HG02970 (cell line): ENCODE measurements at regions not wholly inside any gene's neighbourhood (a gene's known extent, or its start where the extent isn't known, plus 50 kb on each side); places are given as distances from the start of the nearest gene placed in this dataset.
"Not testable (repeated sequence)": the region's sequence is repeated elsewhere in the genome, so short reads cannot be mapped to it uniquely, and the experiment has no call there.

Experiments used
- ATAC-seq: cut with Tn5 transposase; IDR thresholded peaks from one replicate; pipeline ENCODE4 v1.9.1; 2021; ENCODE audit warnings: mild to moderate bottlenecking, moderate library complexity, moderate number of reproducible peaks; ENCODE audit not compliant: unreplicated experiment, low FRiP score

DNA sequence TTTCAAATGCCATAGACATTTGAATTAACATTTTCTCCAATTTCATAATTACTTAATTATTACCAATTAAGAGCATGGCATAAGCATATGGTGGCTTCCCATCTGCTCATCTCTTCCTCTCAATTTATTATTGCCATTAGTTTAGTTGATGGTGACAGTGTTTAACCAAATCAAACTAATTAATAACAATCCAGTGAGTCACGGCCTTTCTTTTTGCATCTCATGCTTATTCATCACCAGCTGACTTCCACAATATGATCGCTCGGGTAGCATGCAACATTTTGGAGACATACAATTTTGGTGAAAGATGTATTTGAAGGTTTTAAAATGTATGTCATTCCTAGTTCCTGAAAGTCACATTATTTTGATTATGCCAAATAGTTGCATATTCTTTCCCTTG lies 172.8 kb upstream of the TACR3 start:
- ATAC-seq: no peak

DNA sequence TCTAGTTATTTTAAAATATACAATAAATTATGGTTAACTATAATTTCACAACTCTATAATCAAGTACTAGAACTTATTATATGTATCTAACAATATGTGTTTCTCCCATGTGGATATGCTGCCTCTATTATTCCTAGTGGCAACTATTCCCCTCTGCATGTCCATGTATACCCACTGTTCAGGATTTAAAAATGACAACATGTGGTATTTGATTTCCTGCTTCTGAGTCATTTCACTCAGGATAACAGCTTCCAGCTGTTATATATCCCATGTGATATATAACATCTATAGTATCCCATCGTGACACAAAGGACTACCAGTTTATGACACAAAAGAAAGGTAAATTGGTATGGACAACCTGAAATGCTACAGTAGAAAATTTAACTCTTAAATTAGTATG lies 167.4 kb upstream of the TACR3 start:
- no peak for ATAC-seq

DNA sequence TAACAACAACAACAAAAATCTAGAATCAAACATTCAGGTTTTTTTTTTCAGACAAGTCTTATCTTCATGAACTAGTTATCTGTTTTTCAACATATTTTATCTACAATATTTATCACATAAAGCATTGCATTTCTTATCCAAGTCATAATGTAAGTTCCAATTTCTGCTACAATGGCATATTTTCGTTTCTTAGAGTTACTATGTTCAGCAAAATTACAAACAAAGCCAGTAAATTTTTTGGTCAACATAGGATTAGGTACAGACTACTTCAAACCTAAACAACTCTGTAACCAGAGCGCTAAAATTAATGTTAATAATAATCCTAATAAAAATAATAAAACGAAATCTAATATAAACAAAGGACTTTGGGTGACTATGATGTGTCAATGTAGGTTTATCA lies 165.4 kb upstream of the TACR3 start:
- ATAC-seq: no peak

DNA sequence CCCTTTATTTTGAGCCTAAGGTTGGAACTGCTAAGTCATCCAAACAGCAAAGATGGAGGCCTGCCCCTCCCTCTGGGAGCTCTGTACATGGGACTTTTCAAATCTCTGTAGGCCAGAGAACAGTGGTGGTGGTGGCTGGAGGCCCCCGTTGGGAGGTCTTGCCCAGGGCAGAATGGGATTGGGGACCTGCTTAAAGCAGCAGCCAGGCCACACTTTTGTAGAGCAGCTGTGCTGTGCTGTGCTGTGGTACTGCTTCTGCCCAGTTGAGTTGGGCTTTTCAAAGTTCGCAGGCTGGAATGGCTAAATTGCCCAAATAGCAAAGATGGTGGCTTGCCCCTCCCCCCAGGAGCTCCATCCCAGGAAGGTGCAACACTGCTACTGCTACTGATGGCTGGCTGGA lies 147.5 kb upstream of the TACR3 start:
- ATAC-seq: no peak

DNA sequence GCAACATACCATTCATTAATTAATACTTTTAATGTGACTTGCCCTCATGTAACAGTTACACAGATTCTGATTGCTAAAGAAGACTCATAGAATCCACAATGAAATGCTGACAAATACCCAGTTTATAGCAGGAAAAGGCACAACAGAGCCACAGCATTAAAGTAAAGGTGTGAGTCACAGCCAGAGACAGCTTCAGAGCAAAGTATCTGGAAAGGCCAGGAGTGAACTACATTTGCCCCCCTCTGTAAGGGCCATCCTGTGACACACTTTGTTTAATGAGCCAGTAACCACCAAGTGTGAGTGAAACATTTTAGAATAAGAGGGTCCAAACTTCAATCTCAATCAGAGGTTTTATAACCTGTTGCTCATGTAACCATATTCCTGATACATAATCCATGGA lies 133.8 kb upstream of the TACR3 start:
- ATAC-seq: no peak

DNA sequence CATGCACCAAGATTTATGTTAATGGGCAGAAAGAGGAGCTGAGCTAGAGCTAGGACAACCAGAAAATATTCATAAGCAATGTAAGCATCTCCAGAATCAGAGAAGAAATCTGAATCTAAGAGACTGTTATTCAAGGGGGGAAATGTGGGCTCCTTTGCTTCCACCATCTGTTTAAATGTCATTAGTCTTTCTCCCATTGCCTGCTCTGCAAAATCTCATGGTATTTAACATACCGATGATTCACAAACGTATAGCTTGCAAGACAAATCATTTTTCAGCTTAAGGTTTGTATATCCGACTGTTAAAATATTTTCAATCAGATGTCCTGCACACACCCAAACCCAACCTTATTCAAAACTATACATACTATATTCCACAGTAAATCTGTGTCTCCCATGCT lies 133.4 kb upstream of the TACR3 start:
- ATAC-seq: no peak

DNA sequence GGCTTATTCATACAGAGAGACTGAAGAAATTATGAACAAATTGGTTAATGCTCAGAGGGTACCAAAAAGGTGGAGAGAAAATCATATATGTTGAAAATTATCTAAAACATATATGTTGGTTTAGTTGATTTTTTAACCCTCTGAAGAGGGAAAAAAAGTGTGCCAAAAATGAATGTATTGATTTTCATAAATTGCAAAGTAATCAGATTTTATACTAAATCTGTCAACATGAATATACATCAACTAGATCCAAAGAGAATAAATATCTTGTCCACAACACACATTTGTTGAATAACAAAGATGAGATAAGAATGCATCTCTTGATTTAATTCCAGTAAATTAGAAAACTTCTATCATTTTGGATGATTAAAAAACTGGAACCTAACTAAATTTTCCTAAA lies 125.3 kb upstream of the TACR3 start:
- no peak for ATAC-seq

DNA sequence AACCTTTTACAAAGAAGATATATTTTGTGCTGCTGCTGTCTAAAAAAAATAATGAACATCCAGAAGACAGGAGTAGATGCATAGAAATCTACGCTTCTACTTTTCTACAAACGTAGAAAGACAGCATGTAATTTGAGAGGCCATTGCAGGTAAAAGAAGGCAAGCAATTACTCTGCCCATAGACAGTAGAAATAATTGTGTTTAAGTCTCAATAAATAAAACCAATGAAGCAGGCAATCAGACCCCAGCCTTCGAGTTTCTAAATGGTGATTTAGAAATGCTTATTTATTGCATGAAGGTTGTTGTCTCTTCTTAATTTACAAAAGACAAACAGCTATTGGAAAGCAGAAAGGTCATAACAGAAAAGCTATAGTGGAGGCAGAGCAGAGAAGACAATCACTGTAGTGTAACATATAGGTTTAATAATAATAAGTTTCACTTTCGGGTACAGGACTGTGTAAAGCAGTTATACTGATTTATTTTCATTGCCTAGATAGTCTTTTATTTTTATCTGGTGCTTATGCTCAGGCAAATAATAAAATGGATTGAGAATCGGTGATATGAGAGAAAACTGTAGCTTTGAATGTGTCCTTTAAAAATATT lies 123.0 kb upstream of the TACR3 start:
- no peak for ATAC-seq

DNA sequence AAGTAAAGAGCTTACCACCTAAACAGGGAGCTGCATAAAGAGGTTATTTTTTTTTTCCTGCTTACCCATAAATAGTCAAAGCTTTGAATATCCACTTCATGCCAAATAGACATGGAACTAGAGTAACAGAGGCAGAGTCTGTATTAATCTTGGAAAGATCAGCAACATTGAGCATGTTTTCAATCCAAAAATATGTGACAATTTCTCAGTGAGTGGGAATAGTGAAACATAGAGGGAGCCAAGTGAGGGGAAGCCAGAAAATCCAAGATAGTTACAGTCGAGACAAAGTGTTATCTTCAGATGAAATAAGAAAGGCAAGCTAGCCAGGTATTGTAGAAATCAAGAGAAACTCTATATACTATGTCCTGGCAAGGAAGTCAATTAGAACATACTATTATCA lies 122.3 kb upstream of the TACR3 start:
- no peak for ATAC-seq

DNA sequence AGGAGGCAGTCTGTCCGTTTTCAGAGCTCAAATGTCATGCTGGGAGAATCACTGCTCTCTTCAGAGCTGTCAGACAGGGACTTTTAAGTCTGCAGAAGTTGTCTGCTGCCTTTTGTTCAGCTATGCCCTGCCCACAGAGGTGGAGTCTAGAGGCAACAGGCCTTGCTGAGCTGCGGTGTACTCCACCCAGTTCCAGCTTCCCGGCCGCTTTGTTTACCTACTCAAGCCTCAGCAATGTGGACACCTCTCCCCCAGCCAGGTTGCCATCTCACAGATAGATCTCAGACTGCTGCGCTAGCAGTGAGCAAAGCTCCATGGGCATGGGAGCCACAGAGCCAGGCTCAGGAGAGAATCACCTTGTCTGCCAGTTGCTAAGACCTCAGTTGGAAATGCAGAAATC lies 90.5 kb upstream of the TACR3 start:
- not testable (repeated sequence) for ATAC-seq

DNA sequence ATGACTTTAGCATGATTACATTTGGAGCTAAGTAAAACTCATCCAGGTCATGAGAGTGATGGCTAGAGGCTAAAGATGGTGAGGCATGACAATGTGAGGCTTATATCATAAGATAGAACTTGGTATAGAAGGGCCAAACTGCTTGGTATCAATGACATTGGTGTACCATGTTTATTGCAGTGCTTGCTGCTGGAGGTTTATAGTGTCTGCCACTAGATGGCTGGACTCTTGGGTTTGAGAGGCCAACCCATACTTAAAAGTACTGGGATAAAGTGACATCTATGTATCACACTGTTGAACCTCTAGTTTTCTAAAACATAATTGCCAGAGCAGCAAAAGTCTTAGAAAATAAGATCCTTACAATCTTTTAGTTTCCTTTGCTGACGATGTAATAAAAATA lies 83.0 kb upstream of the TACR3 start:
- ATAC-seq: no peak

DNA sequence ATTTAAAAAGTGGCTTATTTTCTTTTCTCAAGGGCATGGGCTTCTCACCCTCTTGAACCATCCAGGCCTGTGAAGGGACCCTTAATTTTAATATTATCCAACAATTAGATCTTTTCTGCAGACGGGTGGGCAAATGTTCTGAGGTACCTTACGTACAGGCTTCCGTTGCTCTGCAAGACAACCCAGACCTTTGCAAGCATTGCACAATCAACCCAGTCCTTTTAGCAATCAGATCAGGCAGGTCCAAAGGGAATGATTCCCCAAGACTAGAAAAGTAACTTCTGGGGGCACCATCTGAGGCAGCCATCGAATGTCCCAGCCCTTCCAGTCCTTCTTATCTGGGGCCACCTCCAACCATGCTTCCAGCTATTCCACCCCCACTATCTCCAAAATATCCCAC lies 67.3 kb upstream of the TACR3 start:
- no peak for ATAC-seq

DNA sequence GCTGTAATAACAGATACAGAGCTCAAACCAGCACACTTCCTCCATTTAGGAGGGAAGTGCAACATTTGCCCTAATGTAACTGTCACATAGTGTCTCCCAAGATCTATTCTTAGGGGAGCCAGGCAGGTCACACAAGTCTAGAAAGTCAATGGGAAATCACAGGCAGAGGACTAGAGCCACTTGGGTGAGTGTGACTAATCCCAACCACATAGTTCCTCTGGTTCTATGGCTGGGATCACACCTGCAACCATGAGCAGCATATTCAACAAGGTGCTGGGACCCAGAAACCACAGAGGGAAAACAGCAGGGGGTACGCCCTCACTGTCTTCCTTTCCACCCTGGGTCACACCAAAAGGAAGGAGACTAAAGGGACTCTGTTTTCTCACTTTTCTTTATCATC lies 66.8 kb upstream of the TACR3 start:
- ATAC-seq: no peak

DNA sequence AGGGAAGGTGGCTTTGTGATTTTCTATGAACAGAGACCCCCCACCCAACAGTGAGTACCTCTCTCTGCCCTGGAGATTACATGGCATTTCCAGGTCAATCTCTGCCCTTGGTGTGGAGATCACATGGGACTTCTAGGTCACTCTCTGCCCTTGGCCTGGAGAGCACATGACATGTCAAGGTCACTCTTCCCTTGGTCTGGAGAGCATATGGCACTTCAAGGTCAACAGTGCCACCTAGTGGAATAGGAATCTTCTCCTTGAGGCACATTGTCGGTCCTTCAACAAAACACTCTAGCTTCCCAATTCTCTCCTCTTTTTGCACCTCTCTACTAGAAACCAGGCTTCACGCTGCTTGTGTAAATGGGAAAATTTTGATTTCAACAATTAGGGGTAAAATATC lies 66.2 kb upstream of the TACR3 start:
- no peak for ATAC-seq

DNA sequence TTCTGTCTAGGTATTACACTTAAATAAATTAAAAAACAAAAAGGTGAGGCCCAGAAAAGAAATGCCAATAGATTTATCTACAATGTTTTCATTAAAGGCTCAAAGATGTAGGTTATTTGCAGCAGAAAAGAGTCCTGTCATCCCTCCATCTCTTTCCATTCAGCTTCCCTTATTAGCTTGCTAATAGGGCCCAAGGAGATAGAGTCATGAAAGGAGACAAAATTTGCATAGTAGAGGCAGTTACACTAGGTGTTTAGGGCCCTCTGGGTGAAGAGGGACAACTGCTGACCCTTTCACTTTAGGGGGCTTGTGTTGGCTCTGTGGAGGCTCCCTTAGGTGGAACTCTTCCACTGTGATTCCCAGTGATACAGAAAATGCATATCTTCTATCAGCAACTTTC lies 58.4 kb upstream of the TACR3 start:
- no peak for ATAC-seq

DNA sequence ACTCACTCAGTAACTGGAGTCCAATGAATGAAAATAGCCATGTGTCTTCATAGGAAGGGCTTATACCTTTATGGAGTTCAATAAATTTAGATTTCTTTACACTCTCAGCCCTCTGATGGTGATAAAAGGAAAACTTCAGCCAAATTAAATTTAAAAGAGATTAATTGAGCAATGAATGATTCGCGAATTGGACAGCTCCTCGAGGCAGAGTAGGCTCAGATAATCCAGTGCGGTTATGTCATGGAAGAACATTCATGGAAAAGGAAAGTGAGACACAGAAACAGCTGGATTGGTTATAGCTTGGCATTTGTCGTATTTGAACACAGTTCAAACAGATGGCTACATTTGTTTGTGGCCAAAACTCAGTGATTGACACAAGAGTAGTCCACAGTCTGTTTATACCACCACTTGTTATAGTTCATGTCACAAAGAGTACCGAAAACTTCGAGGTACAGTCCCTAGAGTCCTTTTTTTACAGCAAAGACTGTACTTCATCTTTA lies 54.6 kb upstream of the TACR3 start:
- no peak for ATAC-seq

DNA sequence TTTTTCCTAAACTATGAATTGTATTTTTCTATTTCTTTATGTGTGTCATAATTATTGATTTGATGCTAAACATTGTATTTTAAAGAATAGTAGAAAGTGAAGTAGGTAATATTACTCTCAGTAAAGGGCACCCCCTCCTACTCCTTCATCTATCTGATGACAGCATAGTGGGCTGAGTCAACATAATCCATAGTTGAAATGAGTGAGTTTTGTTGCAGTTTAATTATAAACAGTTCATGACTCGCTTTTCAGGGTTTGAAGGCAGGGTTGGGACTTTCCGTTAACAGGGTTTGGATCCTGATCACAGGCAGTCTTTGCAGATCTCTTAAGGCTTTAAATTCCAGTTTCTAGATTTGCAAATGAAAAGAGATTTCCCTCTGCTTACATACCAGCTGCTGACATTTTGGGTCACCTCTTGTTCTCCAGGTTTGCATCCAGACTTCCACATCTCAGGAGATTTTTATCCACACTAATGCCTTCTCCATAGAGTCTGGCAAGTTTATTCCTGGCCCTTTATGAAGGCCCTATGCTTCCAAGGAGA lies 54.0 kb upstream of the TACR3 start:
- ATAC-seq: no peak
